CD4-positive, alpha-beta T cell (primary cell): ENCODE measurements at regions not wholly inside any gene's neighbourhood (a gene's known extent, or its start where the extent isn't known, plus 50 kb on each side); places are given as distances from the start of the nearest gene placed in this dataset.

Experiments used
- ATAC-seq: fragments of 200-7000 bp; cut with Tn5 transposase; one replicate; pipeline ENCODE4 v1.10.0; 2022; ENCODE audit warnings: mild to moderate bottlenecking; ENCODE audit not compliant: poor library complexity
- CTCF ChIA-PET: fragments of 350-600 bp; sonication (Branson Sonifier 250); formaldehyde crosslinking; loops from one replicate; lab custom pipeline; 2021; ENCODE audit warnings: antibody characterized with exemption, inconsistent platforms; lab: Charles Lee
- POLR2A ChIA-PET: fragments of 350-600 bp; sonication (Branson Sonifier 250); formaldehyde crosslinking; loops from one replicate; lab custom pipeline; 2021; ENCODE audit warnings: antibody characterized with exemption, inconsistent platforms; lab: Charles Lee
- DNase-seq, 14 experiments: peaks; one replicate each; pipeline ENCODE4 v3.0.0-alpha.2; 2013 to 2020; ENCODE audit warnings: mixed read lengths in 2 of 14
- H3K27ac ChIP-seq, 2 donors: one replicate each; pipeline versions ENCODE4 v1.5.1 to v1.7.0; 2013; ENCODE audit warnings: low read length in 2 of 2, low read depth in 1 of 2, mild to moderate bottlenecking in 1 of 2
- H3K27me3 ChIP-seq, 2 experiments: 1 replicate in 1 of 2; 2 replicates in 1 of 2; pipeline versions ENCODE4 v1.6.1 to v1.7.0; 2013; ENCODE audit warnings: low read length in 2 of 2, control low read depth in 1 of 2, mild to moderate bottlenecking in 1 of 2, moderate library complexity in 1 of 2; ENCODE audit not compliant: insufficient read depth in 2 of 2, control insufficient read depth in 1 of 2
- H3K36me3 ChIP-seq: one replicate; pipeline ENCODE4 v1.6.1; 2013; ENCODE audit warnings: low read length, control low read depth; ENCODE audit not compliant: insufficient read depth
- H3K4me1 ChIP-seq: one replicate; pipeline ENCODE4 v1.6.1; 2013; ENCODE audit warnings: low read length, control low read depth; ENCODE audit not compliant: insufficient read depth
- H3K4me3 ChIP-seq: one replicate; pipeline ENCODE4 v1.5.1; 2013; ENCODE audit warnings: mild to moderate bottlenecking, low read length, moderate library complexity
- H3K9me3 ChIP-seq, 2 experiments: 1 replicate in 1 of 2; 2 replicates in 1 of 2; pipeline versions ENCODE4 v1.6.1 to v1.7.0; 2013; ENCODE audit warnings: low read length in 2 of 2, mild to moderate bottlenecking in 2 of 2, control low read depth in 1 of 2, moderate library complexity in 1 of 2; ENCODE audit not compliant: control insufficient read depth in 1 of 2, insufficient read depth in 1 of 2
- H3K27ac Mint-ChIP-seq: one replicate; pipeline ENCODE4 v1.8.0; 2020; ENCODE audit warnings: mixed read lengths
- H3K27me3 Mint-ChIP-seq: one replicate; pipeline ENCODE4 v1.8.0; 2021; ENCODE audit warnings: mixed read lengths
- H3K36me3 Mint-ChIP-seq: one replicate; pipeline ENCODE4 v1.8.0; 2021; ENCODE audit warnings: low read depth, mixed read lengths
- H3K4me1 Mint-ChIP-seq: one replicate; pipeline ENCODE4 v1.8.0; 2021; ENCODE audit warnings: low read depth, mixed read lengths
- H3K4me3 Mint-ChIP-seq: one replicate; pipeline ENCODE4 v1.8.0; 2020; ENCODE audit warnings: mild to moderate bottlenecking, mixed read lengths
- H3K9me3 Mint-ChIP-seq: one replicate; pipeline ENCODE4 v1.8.0; 2020; ENCODE audit warnings: mixed read lengths
- intact Hi-C, 2 experiments: fragments of 100-400 bp; cut with DNase I in 1 of 2; cut with micrococcal nuclease in 1 of 2; formaldehyde crosslinking; loops; one replicate each; pipeline versions ENCODE4 v1.15.1 to v1.9.0; 2023 to 2025; cut with DNase I, micrococcal nuclease
- TF ChIP-seq, protein P1 (sequence below): fragments of 200-600 bp; IDR thresholded peaks from one replicate; pipeline ENCODE4 v1.8.0; 2022; ENCODE audit warnings: antibody characterized with exemption, mild to moderate bottlenecking

DNA sequence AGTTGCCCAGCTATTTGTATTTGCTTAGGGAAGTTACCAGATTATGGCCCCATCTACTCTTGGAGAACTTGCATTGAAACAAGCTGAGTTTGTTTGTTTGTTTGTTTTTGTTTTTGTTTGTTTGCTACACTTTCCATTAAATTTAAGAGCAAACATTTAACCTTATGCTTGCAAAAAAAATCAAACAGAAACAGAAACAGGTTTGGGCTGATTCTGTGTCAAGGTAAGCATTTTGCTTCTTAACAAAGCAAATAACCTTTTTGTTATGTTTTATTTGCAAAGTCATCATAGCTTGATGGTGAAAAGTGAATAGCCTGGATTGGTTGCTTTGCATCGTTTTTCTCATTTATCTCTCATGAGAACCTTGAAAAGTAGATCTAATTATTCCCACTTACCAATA lies 531.8 kb downstream of the EFNB2 start:
- ChIA-PET CTCF (no interaction called here), POLR2A (no interaction called here)
- Mint-ChIP-seq H3K27ac (no peak overlapping the region), H3K4me3 (no peak overlapping the region), H3K4me1 (no peaks in the 10 kb centered on the region), H3K27me3 (no peaks in the 10 kb centered on the region), H3K9me3 (peaks cover 5% of the 10 kb centered on the region), H3K36me3 (no peaks in the 10 kb centered on the region)
- TF ChIP-seq, protein P1, sequence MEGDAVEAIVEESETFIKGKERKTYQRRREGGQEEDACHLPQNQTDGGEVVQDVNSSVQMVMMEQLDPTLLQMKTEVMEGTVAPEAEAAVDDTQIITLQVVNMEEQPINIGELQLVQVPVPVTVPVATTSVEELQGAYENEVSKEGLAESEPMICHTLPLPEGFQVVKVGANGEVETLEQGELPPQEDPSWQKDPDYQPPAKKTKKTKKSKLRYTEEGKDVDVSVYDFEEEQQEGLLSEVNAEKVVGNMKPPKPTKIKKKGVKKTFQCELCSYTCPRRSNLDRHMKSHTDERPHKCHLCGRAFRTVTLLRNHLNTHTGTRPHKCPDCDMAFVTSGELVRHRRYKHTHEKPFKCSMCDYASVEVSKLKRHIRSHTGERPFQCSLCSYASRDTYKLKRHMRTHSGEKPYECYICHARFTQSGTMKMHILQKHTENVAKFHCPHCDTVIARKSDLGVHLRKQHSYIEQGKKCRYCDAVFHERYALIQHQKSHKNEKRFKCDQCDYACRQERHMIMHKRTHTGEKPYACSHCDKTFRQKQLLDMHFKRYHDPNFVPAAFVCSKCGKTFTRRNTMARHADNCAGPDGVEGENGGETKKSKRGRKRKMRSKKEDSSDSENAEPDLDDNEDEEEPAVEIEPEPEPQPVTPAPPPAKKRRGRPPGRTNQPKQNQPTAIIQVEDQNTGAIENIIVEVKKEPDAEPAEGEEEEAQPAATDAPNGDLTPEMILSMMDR, result no peak
- Histone ChIP-seq H3K4me1 (no peaks in the 10 kb centered on the region), H3K36me3 (no peaks in the 10 kb centered on the region), H3K27ac (no peak overlapping the region), H3K27me3 (no peaks in the 10 kb centered on the region), H3K9me3 (no peaks in the 10 kb centered on the region), H3K4me3 (no peak overlapping the region)
- ATAC-seq (no peak), DNase-seq (no peak)
- intact Hi-C loops, result no loop called here

- ChIA-PET POLR2A (no interaction called here), CTCF (no interaction called here)
- no peak overlapping the region for H3K4me3 ChIP-seq
- intact Hi-C loops, result no loop called here
- Mint-ChIP-seq H3K9me3 (peaks cover 5% of the 10 kb centered on the region), H3K4me3 (no peak overlapping the region), H3K4me1 (no peaks in the 10 kb centered on the region), H3K36me3 (no peaks in the 10 kb centered on the region), H3K27me3 (no peaks in the 10 kb centered on the region), H3K27ac (no peak overlapping the region)
- no peaks in the 10 kb centered on the region for H3K4me1 ChIP-seq
- ATAC-seq (no peak), DNase-seq (no peak)
- H3K27ac ChIP-seq, result no peak overlapping the region
- TF ChIP-seq, protein P1, result no peak
- no peaks in the 10 kb centered on the region for H3K27me3 ChIP-seq
- no peaks in the 10 kb centered on the region for H3K36me3 ChIP-seq
- peaks cover 0 to 8% of the 10 kb centered on the region in 2 experiments for H3K9me3 ChIP-seq
These were observed 534.0 kb downstream of the EFNB2 start for GRCh38 chr13:106001443-106001842.

- Mint-ChIP-seq H3K4me3 (no peak overlapping the region), H3K27me3 (no peaks in the 10 kb centered on the region), H3K27ac (no peak overlapping the region), H3K36me3 (no peaks in the 10 kb centered on the region), H3K4me1 (no peaks in the 10 kb centered on the region), H3K9me3 (peaks cover 5% of the 10 kb centered on the region)
- no peaks in the 10 kb centered on the region for H3K4me1 ChIP-seq
- TF ChIP-seq, protein P1, result no peak
- ATAC-seq, result no peak
- H3K4me3 ChIP-seq, result no peak overlapping the region
- intact Hi-C loops, result no loop called here
- H3K36me3 ChIP-seq, result no peaks in the 10 kb centered on the region
- ChIA-PET POLR2A (no interaction called here), CTCF (no interaction called here)
- H3K27ac ChIP-seq, result no peak overlapping the region
- no peaks in the 10 kb centered on the region for H3K27me3 ChIP-seq
- H3K9me3 ChIP-seq, result peaks cover 0 to 8% of the 10 kb centered on the region in 2 experiments
- DNase-seq, result no peak
These were observed 537.6 kb downstream of the EFNB2 start for GRCh38 chr13:105997581-105998550.
